ENCODE measurements at regions not wholly inside any gene's neighbourhood (a gene's known extent, or its start where the extent isn't known, plus 50 kb on each side); places are given as distances from the start of the nearest gene placed in this dataset.

GRCh38 chr16:72502594-72503005, 330.6 kb upstream of the PMFBP1 start:
- WGBS: 59% methylated on average over 1 of the region's 1 CpG
- no peaks in the 10 kb centered on the region for H3K9me3 ChIP-seq
- H3K36me3 ChIP-seq: no peaks in the 10 kb centered on the region
- intact Hi-C loops (cut with DNase I): loop anchor here (10.0 kb wide), 2 partner anchors 332 to 692 kb away; no protein-coding TSS in a partner anchor
- no peaks in the 10 kb centered on the region for H3K4me1 ChIP-seq (replicated peaks)
- no peaks in the 10 kb centered on the region for H3K27me3 ChIP-seq (replicated peaks; ENCODE audit: insufficient read depth)
- no peak overlapping the region for H3K27ac ChIP-seq
- TF ChIP-seq POLR2AphosphoS5 (IDR thresholded peaks at IDR 0.05): no peak
- no peak for TF ChIP-seq CTCF (IDR thresholded peaks at IDR 0.05)
- TF ChIP-seq POLR2A (IDR thresholded peaks at IDR 0.05): no peak
- DNase-seq (ENCODE audit: low spot score): no peak
- H3K4me3 ChIP-seq: no peak overlapping the region

GRCh38 chr16:72501739-72502593, 330.0 kb upstream of the PMFBP1 start:
- intact Hi-C loops (cut with DNase I): loop anchor here (10.0 kb wide), 2 partner anchors 333 to 693 kb away; no protein-coding TSS in a partner anchor
- H3K36me3 ChIP-seq: no peaks in the 10 kb centered on the region
- no peak overlapping the region for H3K27ac ChIP-seq
- WGBS: 83% methylated on average over 3 of the region's 3 CpGs
- H3K9me3 ChIP-seq: no peaks in the 10 kb centered on the region
- H3K4me1 ChIP-seq (replicated peaks): no peaks in the 10 kb centered on the region
- no peaks in the 10 kb centered on the region for H3K27me3 ChIP-seq (replicated peaks; ENCODE audit: insufficient read depth)
- H3K4me3 ChIP-seq: no peak overlapping the region
- DNase-seq (ENCODE audit: low spot score): peak; percentile 34
- TF ChIP-seq POLR2A (IDR thresholded peaks at IDR 0.05) (no peak), CTCF (IDR thresholded peaks at IDR 0.05) (peak in 3 of 4 experiments; percentile 57 to 67 (median 63)), POLR2AphosphoS5 (IDR thresholded peaks at IDR 0.05) (peak; percentile 33)

- TF ChIP-seq POLR2AphosphoS5 (IDR thresholded peaks at IDR 0.05) (no peak), POLR2A (IDR thresholded peaks at IDR 0.05) (no peak), CTCF (IDR thresholded peaks at IDR 0.05) (no peak)
- no peaks in the 10 kb centered on the region for H3K4me1 ChIP-seq (replicated peaks)
- no peaks in the 10 kb centered on the region for H3K27me3 ChIP-seq (replicated peaks; ENCODE audit: insufficient read depth)
- H3K36me3 ChIP-seq: no peaks in the 10 kb centered on the region
- intact Hi-C loops (cut with DNase I): loop anchor here (10.0 kb wide), 2 partner anchors 334 to 694 kb away; no protein-coding TSS in a partner anchor
- no peak for DNase-seq (ENCODE audit: low spot score)
- H3K4me3 ChIP-seq: no peak overlapping the region
- no peaks in the 10 kb centered on the region for H3K9me3 ChIP-seq
- H3K27ac ChIP-seq: no peak overlapping the region
- WGBS: 61% methylated on average over 5 of the region's 5 CpGs
These were observed 328.6 kb upstream of the PMFBP1 start for GRCh38 chr16:72500545-72500944.

- no peaks in the 10 kb centered on the region for H3K27me3 ChIP-seq (replicated peaks; ENCODE audit: insufficient read depth)
- H3K9me3 ChIP-seq: no peaks in the 10 kb centered on the region
- intact Hi-C loops (cut with DNase I): no loop called here
- no peak overlapping the region for H3K27ac ChIP-seq
- TF ChIP-seq POLR2AphosphoS5 (IDR thresholded peaks at IDR 0.05) (no peak), CTCF (IDR thresholded peaks at IDR 0.05) (no peak), POLR2A (IDR thresholded peaks at IDR 0.05) (no peak)
- no peak for DNase-seq (ENCODE audit: low spot score)
- H3K4me3 ChIP-seq: no peak overlapping the region
- no peaks in the 10 kb centered on the region for H3K36me3 ChIP-seq
- WGBS: 81% methylated on average over 9 of the region's 9 CpGs
- H3K4me1 ChIP-seq (replicated peaks): no peaks in the 10 kb centered on the region
These were observed 321.9 kb upstream of the PMFBP1 start for GRCh38 chr16:72493716-72494415.
